ENCODE measurements at regions not wholly inside any gene's neighbourhood (a gene's known extent, or its start where the extent isn't known, plus 50 kb on each side); places are given as distances from the start of the nearest gene placed in this dataset.

- no peak for DNase-seq
Observed at GRCh38 chr5:160903551-160903950, 51.5 kb upstream of the ATP10B start.

GRCh38 chr5:160903076-160903475 is 51.1 kb upstream of the ATP10B start:
- DNase-seq, result no peak
